ENCODE measurements at regions not wholly inside any gene's neighbourhood (a gene's known extent, or its start where the extent isn't known, plus 50 kb on each side); places are given as distances from the start of the nearest gene placed in this dataset.

DNA sequence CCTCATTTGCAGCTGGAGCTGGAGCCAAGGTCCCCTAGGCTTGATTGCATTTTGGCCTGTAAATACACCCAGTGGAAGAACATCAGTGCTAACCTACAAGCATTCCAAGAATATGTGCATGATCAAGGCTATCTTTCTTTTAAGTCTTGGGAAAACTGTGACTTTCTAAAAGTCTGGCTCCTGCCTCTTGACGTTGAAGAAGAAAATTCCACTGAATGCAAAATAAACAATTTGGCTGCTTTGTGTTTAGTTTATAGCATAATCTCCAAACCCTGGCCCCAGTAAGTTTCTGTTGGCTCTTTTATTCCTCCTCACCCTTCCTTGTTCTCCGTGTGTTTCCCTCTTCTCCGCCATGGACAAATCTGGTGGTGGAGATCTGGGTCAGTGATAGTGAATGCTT is 109.3 kb upstream of the TLE1 start:
- no peak for TF ChIP-seq EZH2phosphoT487 (IDR thresholded peaks at IDR 0.05; ENCODE audit: borderline replicate concordance)
- TF ChIP-seq, protein P1, sequence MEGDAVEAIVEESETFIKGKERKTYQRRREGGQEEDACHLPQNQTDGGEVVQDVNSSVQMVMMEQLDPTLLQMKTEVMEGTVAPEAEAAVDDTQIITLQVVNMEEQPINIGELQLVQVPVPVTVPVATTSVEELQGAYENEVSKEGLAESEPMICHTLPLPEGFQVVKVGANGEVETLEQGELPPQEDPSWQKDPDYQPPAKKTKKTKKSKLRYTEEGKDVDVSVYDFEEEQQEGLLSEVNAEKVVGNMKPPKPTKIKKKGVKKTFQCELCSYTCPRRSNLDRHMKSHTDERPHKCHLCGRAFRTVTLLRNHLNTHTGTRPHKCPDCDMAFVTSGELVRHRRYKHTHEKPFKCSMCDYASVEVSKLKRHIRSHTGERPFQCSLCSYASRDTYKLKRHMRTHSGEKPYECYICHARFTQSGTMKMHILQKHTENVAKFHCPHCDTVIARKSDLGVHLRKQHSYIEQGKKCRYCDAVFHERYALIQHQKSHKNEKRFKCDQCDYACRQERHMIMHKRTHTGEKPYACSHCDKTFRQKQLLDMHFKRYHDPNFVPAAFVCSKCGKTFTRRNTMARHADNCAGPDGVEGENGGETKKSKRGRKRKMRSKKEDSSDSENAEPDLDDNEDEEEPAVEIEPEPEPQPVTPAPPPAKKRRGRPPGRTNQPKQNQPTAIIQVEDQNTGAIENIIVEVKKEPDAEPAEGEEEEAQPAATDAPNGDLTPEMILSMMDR (conservative IDR thresholded peaks at IDR 0.05; ENCODE audit: low read length), result no peak

All from Loucy (cell line).